ENCODE measurements at regions not wholly inside any gene's neighbourhood (a gene's known extent, or its start where the extent isn't known, plus 50 kb on each side); places are given as distances from the start of the nearest gene placed in this dataset.

DNA sequence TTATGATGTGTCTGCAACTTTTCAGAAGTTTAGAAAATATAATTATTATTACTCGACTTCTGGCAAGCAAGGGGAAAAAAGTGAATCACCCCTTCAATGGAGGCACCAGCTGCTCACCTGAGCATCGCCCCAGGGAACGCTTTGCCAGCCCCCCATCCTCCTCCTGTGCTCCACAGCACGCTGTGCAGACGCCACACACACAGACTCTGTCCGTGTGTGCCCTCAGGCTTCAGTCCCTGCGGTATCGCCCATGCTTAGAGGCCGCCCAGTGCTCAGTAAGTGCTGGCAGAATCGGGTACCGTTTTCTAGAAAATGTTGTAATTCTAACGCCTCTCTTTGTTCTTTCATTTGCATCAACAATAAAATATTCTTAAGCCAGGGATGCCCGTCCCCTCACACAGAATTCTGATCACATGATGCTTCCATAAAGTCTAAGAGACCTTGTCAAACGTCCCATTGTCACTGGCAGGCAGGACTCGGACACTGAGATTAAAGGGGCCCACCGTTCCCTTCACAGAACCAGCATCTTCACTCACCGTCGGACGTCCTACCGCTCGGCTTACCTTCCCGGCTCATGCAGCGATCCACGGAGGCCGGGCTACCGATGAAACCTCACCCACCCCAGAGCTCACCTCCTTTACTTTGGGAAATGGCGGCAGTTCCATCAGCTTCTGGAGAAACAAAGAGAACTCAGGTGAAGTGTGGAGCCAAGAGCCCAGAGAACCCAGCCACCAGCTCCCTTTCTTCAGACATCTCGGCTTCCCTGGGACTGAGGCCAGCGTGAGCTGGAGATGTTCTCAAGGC is 105.5 kb downstream of the DLL1 start (continued):
- TF ChIP-seq, protein P1, sequence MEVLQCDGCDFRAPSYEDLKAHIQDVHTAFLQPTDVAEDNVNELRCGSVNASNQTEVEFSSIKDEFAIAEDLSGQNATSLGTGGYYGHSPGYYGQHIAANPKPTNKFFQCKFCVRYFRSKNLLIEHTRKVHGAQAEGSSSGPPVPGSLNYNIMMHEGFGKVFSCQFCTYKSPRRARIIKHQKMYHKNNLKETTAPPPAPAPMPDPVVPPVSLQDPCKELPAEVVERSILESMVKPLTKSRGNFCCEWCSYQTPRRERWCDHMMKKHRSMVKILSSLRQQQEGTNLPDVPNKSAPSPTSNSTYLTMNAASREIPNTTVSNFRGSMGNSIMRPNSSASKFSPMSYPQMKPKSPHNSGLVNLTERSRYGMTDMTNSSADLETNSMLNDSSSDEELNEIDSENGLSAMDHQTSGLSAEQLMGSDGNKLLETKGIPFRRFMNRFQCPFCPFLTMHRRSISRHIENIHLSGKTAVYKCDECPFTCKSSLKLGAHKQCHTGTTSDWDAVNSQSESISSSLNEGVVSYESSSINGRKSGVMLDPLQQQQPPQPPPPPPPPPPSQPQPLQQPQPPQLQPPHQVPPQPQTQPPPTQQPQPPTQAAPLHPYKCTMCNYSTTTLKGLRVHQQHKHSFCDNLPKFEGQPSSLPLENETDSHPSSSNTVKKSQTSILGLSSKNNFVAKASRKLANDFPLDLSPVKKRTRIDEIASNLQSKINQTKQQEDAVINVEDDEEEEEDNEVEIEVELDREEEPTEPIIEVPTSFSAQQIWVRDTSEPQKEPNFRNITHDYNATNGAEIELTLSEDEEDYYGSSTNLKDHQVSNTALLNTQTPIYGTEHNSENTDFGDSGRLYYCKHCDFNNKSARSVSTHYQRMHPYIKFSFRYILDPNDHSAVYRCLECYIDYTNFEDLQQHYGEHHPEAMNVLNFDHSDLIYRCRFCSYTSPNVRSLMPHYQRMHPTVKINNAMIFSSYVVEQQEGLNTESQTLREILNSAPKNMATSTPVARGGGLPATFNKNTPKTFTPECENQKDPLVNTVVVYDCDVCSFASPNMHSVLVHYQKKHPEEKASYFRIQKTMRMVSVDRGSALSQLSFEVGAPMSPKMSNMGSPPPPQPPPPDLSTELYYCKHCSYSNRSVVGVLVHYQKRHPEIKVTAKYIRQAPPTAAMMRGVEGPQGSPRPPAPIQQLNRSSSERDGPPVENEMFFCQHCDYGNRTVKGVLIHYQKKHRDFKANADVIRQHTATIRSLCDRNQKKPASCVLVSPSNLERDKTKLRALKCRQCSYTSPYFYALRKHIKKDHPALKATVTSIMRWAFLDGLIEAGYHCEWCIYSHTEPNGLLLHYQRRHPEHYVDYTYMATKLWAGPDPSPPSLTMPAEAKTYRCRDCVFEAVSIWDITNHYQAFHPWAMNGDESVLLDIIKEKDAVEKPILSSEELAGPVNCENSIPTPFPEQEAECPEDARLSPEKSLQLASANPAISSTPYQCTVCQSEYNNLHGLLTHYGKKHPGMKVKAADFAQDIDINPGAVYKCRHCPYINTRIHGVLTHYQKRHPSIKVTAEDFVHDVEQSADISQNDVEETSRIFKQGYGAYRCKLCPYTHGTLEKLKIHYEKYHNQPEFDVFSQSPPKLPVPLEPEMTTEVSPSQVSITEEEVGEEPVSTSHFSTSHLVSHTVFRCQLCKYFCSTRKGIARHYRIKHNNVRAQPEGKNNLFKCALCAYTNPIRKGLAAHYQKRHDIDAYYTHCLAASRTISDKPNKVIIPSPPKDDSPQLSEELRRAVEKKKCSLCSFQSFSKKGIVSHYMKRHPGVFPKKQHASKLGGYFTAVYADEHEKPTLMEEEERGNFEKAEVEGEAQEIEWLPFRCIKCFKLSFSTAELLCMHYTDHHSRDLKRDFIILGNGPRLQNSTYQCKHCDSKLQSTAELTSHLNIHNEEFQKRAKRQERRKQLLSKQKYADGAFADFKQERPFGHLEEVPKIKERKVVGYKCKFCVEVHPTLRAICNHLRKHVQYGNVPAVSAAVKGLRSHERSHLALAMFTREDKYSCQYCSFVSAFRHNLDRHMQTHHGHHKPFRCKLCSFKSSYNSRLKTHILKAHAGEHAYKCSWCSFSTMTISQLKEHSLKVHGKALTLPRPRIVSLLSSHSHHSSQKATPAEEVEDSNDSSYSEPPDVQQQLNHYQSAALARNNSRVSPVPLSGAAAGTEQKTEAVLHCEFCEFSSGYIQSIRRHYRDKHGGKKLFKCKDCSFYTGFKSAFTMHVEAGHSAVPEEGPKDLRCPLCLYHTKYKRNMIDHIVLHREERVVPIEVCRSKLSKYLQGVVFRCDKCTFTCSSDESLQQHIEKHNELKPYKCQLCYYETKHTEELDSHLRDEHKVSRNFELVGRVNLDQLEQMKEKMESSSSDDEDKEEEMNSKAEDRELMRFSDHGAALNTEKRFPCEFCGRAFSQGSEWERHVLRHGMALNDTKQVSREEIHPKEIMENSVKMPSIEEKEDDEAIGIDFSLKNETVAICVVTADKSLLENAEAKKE (CRISPR knock-in tag; IDR thresholded peaks at IDR 0.05) = no peak
- TF ChIP-seq JUNB (IDR thresholded peaks at IDR 0.05; ENCODE audit: unreplicated experiment) = no peak
- TF ChIP-seq STAT1 (IDR thresholded peaks at IDR 0.05; ENCODE audit: unreplicated experiment) = no peak
- TF ChIP-seq, protein P2, sequence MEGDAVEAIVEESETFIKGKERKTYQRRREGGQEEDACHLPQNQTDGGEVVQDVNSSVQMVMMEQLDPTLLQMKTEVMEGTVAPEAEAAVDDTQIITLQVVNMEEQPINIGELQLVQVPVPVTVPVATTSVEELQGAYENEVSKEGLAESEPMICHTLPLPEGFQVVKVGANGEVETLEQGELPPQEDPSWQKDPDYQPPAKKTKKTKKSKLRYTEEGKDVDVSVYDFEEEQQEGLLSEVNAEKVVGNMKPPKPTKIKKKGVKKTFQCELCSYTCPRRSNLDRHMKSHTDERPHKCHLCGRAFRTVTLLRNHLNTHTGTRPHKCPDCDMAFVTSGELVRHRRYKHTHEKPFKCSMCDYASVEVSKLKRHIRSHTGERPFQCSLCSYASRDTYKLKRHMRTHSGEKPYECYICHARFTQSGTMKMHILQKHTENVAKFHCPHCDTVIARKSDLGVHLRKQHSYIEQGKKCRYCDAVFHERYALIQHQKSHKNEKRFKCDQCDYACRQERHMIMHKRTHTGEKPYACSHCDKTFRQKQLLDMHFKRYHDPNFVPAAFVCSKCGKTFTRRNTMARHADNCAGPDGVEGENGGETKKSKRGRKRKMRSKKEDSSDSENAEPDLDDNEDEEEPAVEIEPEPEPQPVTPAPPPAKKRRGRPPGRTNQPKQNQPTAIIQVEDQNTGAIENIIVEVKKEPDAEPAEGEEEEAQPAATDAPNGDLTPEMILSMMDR (conservative IDR thresholded peaks at IDR 0.05; ENCODE audit: low read depth in 2 of 2) = no peak
- TF ChIP-seq NANOG (IDR thresholded peaks at IDR 0.05; ENCODE audit: borderline replicate concordance) = no peak

DNA sequence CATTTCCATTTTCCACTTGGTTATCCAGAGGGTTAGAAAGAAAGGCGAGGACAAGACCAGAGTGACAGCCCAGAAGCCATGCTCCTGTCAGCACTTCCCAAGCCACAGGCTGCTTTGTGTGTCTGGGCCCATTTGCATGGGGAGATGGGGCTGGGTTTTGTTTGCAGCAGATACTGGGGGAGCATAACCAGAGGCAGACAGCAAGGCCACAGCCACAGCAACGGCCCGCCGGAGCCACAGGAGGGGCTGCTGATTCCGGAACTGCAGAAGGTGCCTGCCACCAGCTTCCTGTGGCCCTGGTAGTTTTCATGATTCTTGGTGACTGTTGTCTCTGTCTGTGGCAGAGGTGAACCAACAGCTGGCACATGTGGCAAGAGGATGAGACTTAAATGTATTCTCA is 106.6 kb downstream of the DLL1 start:
- Mint-ChIP-seq H3K36me3 (ENCODE audit: low read depth) (peaks cover 5% of the 10 kb centered on the region), H3K27ac (no peak overlapping the region), H3K27me3 (ENCODE audit: insufficient read depth, low read depth, poor library complexity) (peaks cover 5% of the 10 kb centered on the region), H3K4me1 (no peaks in the 10 kb centered on the region), H3K4me3 (no peak overlapping the region), H3K9me3 (peaks cover 14% of the 10 kb centered on the region)
- H3K4me3 ChIP-seq = no peak overlapping the region
- H3K4me1 ChIP-seq (ENCODE audit: insufficient read depth) = no peaks in the 10 kb centered on the region
- ATAC-seq (no peak), DNase-seq (ENCODE audit: low spot score) (no peak)
- H3F3A ChIP-seq (replicated peaks; ENCODE audit: low read depth) = no peaks in the 10 kb centered on the region
- H3K36me3 ChIP-seq (ENCODE audit: insufficient read depth) = no peaks in the 10 kb centered on the region
- H3K27ac ChIP-seq (ENCODE audit: low read depth) = no peak overlapping the region
- no peaks in the 10 kb centered on the region for H4K20me1 ChIP-seq (replicated peaks; ENCODE audit: insufficient read depth)
- H2AFZ ChIP-seq = no peak overlapping the region
- no peaks in the 10 kb centered on the region for H3K79me2 ChIP-seq (replicated peaks; ENCODE audit: insufficient read depth)
- TF ChIP-seq POLR2AphosphoS5 (IDR thresholded peaks at IDR 0.05; ENCODE audit: low read depth) = no peak
- TF ChIP-seq NANOG (IDR thresholded peaks at IDR 0.05; ENCODE audit: borderline replicate concordance) = no peak
- no peak for TF ChIP-seq JUNB (IDR thresholded peaks at IDR 0.05; ENCODE audit: unreplicated experiment)
- no peak for TF ChIP-seq CREB1 (CRISPR knock-in tag; IDR thresholded peaks at IDR 0.05; ENCODE audit: low read depth)
- TF ChIP-seq ZNF331 (CRISPR knock-in tag; IDR thresholded peaks at IDR 0.05; ENCODE audit: low read depth) = no peak
- TF ChIP-seq STAT1 (IDR thresholded peaks at IDR 0.05; ENCODE audit: unreplicated experiment) = no peak
- H3K9me2 ChIP-seq (ENCODE audit: insufficient read depth) = no peaks in the 10 kb centered on the region
- no peak overlapping the region for H3K4me2 ChIP-seq
- no peaks in the 10 kb centered on the region for H3K27me3 ChIP-seq (ENCODE audit: insufficient read depth)

Measured in GM23338 (cell line).